ENCODE measurements at regions not wholly inside any gene's neighbourhood (a gene's known extent, or its start where the extent isn't known, plus 50 kb on each side); places are given as distances from the start of the nearest gene placed in this dataset.
"Not testable (repeated sequence)": the region's sequence is repeated elsewhere in the genome, so short reads cannot be mapped to it uniquely, and the experiment has no call there.

DNA sequence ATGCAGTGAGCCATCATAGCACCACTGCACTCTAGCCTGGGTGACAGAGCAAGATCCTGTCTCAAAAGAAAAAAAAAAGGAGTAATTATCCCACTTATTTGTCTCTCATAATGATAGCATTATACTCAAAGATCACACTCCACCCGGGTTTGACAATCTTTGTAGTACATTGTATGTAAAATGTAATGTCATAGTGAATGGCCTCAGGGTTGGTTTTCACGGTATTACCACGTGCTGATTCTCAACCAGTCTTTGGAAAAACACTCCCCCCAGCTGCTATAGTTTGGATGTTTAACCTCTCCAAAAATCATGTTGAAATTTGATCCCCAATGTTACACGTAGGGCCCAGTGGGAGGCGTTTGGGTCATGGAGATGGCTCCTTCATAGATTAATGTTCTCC is 402.4 kb upstream of the GRAMD2B start:
- Mint-ChIP-seq H3K27ac (no peak overlapping the region), H3K27me3 (no peaks in the 10 kb centered on the region), H3K4me1 (no peaks in the 10 kb centered on the region), H3K9me3 (peaks cover 0 to 10% (median 4%) of the 10 kb centered on the region in 11 donors), H3K4me3 (no peak overlapping the region), H3K36me3 (no peaks in the 10 kb centered on the region)
- no peak overlapping the region for H3K4me3 ChIP-seq (ENCODE audit: low read length)
- CTCF ChIA-PET, result no interaction called here
- POLR2A ChIA-PET, result no interaction called here
- H3K9me3 ChIP-seq (ENCODE audit: control insufficient read depth in 2 of 3, low read length in 3 of 3), result no peaks in the 10 kb centered on the region
- intact Hi-C loops (cut with micrococcal nuclease), result no loop called here
- H3K4me1 ChIP-seq (ENCODE audit: control insufficient read depth in 2 of 2, insufficient read depth in 2 of 2, low read length in 2 of 2), result no peaks in the 10 kb centered on the region
- no peak for DNase-seq
- no peaks in the 10 kb centered on the region for H3K27me3 ChIP-seq (ENCODE audit: control insufficient read depth in 2 of 2, insufficient read depth in 2 of 2, low read length in 2 of 2)
- no peak overlapping the region for H3K27ac ChIP-seq (ENCODE audit: low read depth, low read length)
- ATAC-seq, result no peak
- H3K36me3 ChIP-seq (ENCODE audit: control insufficient read depth in 2 of 3, insufficient read depth in 3 of 3, low read length in 3 of 3), result no peaks in the 10 kb centered on the region

DNA sequence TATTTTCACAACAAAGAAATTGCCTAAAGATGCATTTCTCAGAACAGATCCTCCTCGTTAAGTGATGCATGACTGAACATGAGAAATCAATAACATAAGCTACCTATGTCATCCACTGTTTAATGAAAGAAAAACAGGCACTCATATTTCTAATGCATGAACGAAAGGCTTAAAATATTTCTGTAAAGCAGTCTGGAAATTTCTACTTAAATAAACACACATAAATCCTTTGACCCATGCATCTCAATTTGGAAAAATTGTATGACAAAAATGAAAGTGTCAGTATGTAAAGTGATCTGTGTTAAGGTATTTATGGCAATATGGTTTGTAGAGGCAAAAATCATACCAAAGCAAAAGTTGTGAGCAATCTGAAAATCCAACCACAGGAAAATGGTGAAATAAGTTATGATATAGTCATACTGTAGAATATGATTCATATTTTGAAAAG is 399.2 kb upstream of the GRAMD2B start:
- intact Hi-C loops (cut with micrococcal nuclease), result no loop called here
- no peaks in the 10 kb centered on the region for H3K27me3 ChIP-seq (ENCODE audit: control insufficient read depth in 2 of 2, insufficient read depth in 2 of 2, low read length in 2 of 2)
- ChIA-PET POLR2A (no interaction called here), CTCF (no interaction called here)
- Mint-ChIP-seq H3K9me3 (peaks cover 0 to 30% (median 15%) of the 10 kb centered on the region in 11 donors), H3K27ac (no peak overlapping the region), H3K36me3 (peaks cover 0 to 6% (median 0%) of the 10 kb centered on the region in 5 donors), H3K27me3 (no peaks in the 10 kb centered on the region), H3K4me3 (no peak overlapping the region), H3K4me1 (no peaks in the 10 kb centered on the region)
- ATAC-seq (no peak), DNase-seq (no peak)
- H3K4me3 ChIP-seq (ENCODE audit: low read length), result no peak overlapping the region
- no peaks in the 10 kb centered on the region for H3K4me1 ChIP-seq (ENCODE audit: control insufficient read depth in 2 of 2, insufficient read depth in 2 of 2, low read length in 2 of 2)
- H3K9me3 ChIP-seq (ENCODE audit: control insufficient read depth in 2 of 3, low read length in 3 of 3), result peaks cover 0 to 3% (median 0%) of the 10 kb centered on the region in 3 experiments
- H3K36me3 ChIP-seq (ENCODE audit: control insufficient read depth in 2 of 3, insufficient read depth in 3 of 3, low read length in 3 of 3), result no peaks in the 10 kb centered on the region
- H3K27ac ChIP-seq (ENCODE audit: low read depth, low read length), result no peak overlapping the region

DNA sequence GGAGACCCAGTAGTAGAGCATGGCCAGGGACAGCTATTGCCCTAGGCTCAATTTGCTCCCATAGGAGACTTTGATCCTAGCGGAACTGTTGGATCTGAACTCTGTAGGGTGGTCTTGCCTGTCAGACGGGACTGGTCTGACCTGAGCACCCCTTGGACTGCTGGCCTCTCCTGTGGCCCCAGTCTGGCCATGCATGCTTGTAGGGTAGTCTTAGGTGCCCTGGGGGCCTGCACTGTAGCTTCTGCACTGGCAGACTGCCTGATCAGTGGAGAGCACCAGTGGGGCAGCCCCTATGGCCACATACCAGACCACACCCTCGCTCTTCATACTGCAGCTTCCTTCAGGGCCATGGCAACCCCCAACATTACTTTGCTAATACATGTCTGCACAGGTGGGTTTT is 396.1 kb upstream of the GRAMD2B start:
- intact Hi-C loops (cut with micrococcal nuclease), result no loop called here
- Mint-ChIP-seq H3K4me1 (no peaks in the 10 kb centered on the region), H3K27me3 (no peaks in the 10 kb centered on the region), H3K9me3 (peaks cover 12 to 48% (median 27%) of the 10 kb centered on the region in 11 donors), H3K36me3 (peaks cover 0 to 6% (median 0%) of the 10 kb centered on the region in 5 donors), H3K27ac (no peak overlapping the region), H3K4me3 (no peak overlapping the region)
- Histone ChIP-seq H3K4me1 (ENCODE audit: control insufficient read depth in 2 of 2, insufficient read depth in 2 of 2, low read length in 2 of 2) (no peaks in the 10 kb centered on the region), H3K27me3 (ENCODE audit: control insufficient read depth in 2 of 2, insufficient read depth in 2 of 2, low read length in 2 of 2) (no peaks in the 10 kb centered on the region), H3K9me3 (ENCODE audit: control insufficient read depth in 2 of 3, low read length in 3 of 3) (peaks cover 0 to 3% (median 0%) of the 10 kb centered on the region in 3 experiments), H3K36me3 (ENCODE audit: control insufficient read depth in 2 of 3, insufficient read depth in 3 of 3, low read length in 3 of 3) (no peaks in the 10 kb centered on the region), H3K4me3 (ENCODE audit: low read length) (no peak overlapping the region), H3K27ac (ENCODE audit: low read depth, low read length) (no peak overlapping the region)
- ChIA-PET POLR2A (no interaction called here), CTCF (no interaction called here)
- no peak for ATAC-seq
- no peak for DNase-seq

DNA sequence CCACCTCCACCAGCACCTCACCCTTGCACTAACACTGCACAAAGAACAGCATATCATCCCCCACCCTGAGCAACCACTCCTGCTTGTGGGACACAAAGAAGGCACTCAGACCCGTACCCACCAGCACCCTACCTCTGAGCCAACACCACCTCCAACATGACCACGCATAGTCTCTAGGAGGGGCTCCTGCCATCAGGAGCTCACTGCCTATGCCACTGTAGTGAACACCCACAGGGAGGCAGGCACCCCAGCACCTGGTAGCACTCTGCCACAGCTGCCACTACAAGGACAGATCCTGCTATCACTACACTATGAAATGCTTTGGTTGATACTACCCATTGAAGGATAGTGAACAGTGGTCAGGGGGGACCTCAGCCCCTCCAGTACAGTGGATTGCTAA is 395.6 kb upstream of the GRAMD2B start:
- Histone ChIP-seq H3K4me3 (ENCODE audit: low read length) (no peak overlapping the region), H3K9me3 (ENCODE audit: control insufficient read depth in 2 of 3, low read length in 3 of 3) (peaks cover 0 to 3% (median 0%) of the 10 kb centered on the region in 3 experiments), H3K36me3 (ENCODE audit: control insufficient read depth in 2 of 3, insufficient read depth in 3 of 3, low read length in 3 of 3) (no peaks in the 10 kb centered on the region), H3K27me3 (ENCODE audit: control insufficient read depth in 2 of 2, insufficient read depth in 2 of 2, low read length in 2 of 2) (no peaks in the 10 kb centered on the region), H3K4me1 (ENCODE audit: control insufficient read depth in 2 of 2, insufficient read depth in 2 of 2, low read length in 2 of 2) (no peaks in the 10 kb centered on the region), H3K27ac (ENCODE audit: low read depth, low read length) (no peak overlapping the region)
- POLR2A ChIA-PET, result no interaction called here
- Mint-ChIP-seq H3K36me3 (peaks cover 0 to 6% (median 0%) of the 10 kb centered on the region in 5 donors), H3K9me3 (peaks cover 10 to 44% (median 27%) of the 10 kb centered on the region in 11 donors), H3K27ac (no peak overlapping the region), H3K27me3 (no peaks in the 10 kb centered on the region), H3K4me1 (no peaks in the 10 kb centered on the region), H3K4me3 (no peak overlapping the region)
- CTCF ChIA-PET, result no interaction called here
- DNase-seq (no peak), ATAC-seq (no peak)
- intact Hi-C loops (cut with micrococcal nuclease), result no loop called here

DNA sequence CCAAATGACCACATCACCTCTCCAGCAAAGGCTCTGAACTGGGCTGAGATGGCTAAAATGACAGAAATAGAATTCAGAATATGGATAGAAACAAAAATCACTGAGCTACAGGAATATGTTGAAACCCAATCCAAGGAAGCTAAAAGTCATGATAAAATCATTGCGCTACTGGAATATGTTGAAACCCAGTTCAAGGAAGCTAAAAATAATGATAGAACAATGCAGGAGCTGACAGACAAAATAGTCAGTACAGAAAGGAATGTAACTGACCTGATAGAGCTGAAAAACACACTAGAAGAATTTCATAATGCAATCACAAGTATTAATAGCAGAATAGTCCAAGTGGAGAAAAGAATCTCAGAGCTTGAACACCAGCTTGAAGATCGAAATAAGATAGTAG is 394.9 kb upstream of the GRAMD2B start:
- ChIA-PET POLR2A (no interaction called here), CTCF (no interaction called here)
- Histone ChIP-seq H3K36me3 (ENCODE audit: control insufficient read depth in 2 of 3, insufficient read depth in 3 of 3, low read length in 3 of 3) (no peaks in the 10 kb centered on the region), H3K27ac (ENCODE audit: low read depth, low read length) (no peak overlapping the region), H3K27me3 (ENCODE audit: control insufficient read depth in 2 of 2, insufficient read depth in 2 of 2, low read length in 2 of 2) (no peaks in the 10 kb centered on the region), H3K4me1 (ENCODE audit: control insufficient read depth in 2 of 2, insufficient read depth in 2 of 2, low read length in 2 of 2) (no peaks in the 10 kb centered on the region), H3K4me3 (ENCODE audit: low read length) (no peak overlapping the region), H3K9me3 (ENCODE audit: control insufficient read depth in 2 of 3, low read length in 3 of 3) (peaks cover 0 to 3% (median 0%) of the 10 kb centered on the region in 3 experiments)
- H3K4me1 Mint-ChIP-seq, result no peaks in the 10 kb centered on the region
- ATAC-seq, result no peak
- peaks cover 0 to 6% (median 0%) of the 10 kb centered on the region in 5 donors for H3K36me3 Mint-ChIP-seq
- H3K4me3 Mint-ChIP-seq, result no peak overlapping the region
- no peak overlapping the region for H3K27ac Mint-ChIP-seq
- intact Hi-C loops (cut with micrococcal nuclease), result no loop called here
- no peak for DNase-seq
- H3K27me3 Mint-ChIP-seq, result no peaks in the 10 kb centered on the region
- peaks cover 9 to 44% (median 27%) of the 10 kb centered on the region in 11 donors for H3K9me3 Mint-ChIP-seq

DNA sequence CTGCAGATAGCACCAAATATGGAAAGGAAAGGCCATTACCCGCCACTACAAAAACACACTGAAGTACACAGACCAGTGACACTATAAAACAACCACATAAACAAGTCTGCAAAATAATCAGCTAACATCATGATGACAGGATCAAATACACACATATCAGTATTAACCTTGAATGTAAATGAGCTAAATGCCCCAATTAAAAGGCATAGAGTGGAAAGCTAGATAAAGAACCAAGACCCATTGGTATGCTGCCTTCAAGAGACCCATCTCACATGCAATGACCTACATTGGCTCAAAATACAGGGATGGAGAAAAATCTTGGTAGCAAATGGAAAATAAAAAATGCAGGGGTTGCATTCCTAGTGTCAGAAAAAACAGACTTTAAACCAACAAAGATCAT is 393.9 kb upstream of the GRAMD2B start:
- H3K4me1 Mint-ChIP-seq; H3K9me3 ChIP-seq (ENCODE audit: control insufficient read depth in 2 of 3, low read length in 3 of 3); ATAC-seq; DNase-seq; intact Hi-C loops (cut with micrococcal nuclease); H3K36me3 Mint-ChIP-seq; POLR2A ChIA-PET; H3K27ac ChIP-seq (ENCODE audit: low read depth, low read length); H3K27ac Mint-ChIP-seq; H3K27me3 ChIP-seq (ENCODE audit: control insufficient read depth in 2 of 2, insufficient read depth in 2 of 2, low read length in 2 of 2); H3K4me3 ChIP-seq (ENCODE audit: low read length); H3K27me3 Mint-ChIP-seq; H3K36me3 ChIP-seq (ENCODE audit: control insufficient read depth in 2 of 3, insufficient read depth in 3 of 3, low read length in 3 of 3); H3K4me1 ChIP-seq (ENCODE audit: control insufficient read depth in 2 of 2, insufficient read depth in 2 of 2, low read length in 2 of 2); H3K4me3 Mint-ChIP-seq; CTCF ChIA-PET: not testable (repeated sequence)
- H3K9me3 Mint-ChIP-seq, result peaks cover 9 to 44% (median 27%) of the 10 kb centered on the region in 11 donors

DNA sequence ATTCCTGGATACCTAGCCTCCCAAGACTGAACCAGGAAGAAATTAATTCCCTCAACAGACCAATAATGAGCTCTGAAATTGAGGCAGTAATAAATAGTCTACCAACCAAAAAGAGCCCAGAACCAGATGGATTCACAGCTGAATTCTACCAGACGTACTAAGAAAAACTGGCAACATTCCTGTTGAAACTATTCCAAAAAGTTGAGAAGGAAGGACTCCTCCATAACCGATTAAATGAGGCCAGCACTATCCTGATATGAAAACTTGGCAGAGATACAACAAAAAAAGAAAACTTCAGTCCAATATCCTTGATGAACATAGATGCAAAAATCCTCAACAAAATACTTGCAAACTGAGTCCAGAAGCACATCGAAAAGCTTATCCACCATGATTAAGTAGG is 392.5 kb upstream of the GRAMD2B start:
- CTCF ChIA-PET, result no interaction called here
- no peak for ATAC-seq
- Mint-ChIP-seq H3K27me3 (no peaks in the 10 kb centered on the region), H3K27ac (no peak overlapping the region), H3K4me1 (no peaks in the 10 kb centered on the region), H3K4me3 (no peak overlapping the region), H3K9me3 (peaks cover 9 to 44% (median 27%) of the 10 kb centered on the region in 11 donors), H3K36me3 (peaks cover 0 to 6% (median 0%) of the 10 kb centered on the region in 5 donors)
- Histone ChIP-seq H3K4me1 (ENCODE audit: control insufficient read depth in 2 of 2, insufficient read depth in 2 of 2, low read length in 2 of 2) (no peaks in the 10 kb centered on the region), H3K9me3 (ENCODE audit: control insufficient read depth in 2 of 3, low read length in 3 of 3) (peaks cover 0 to 3% (median 0%) of the 10 kb centered on the region in 3 experiments), H3K27ac (ENCODE audit: low read depth, low read length) (no peak overlapping the region), H3K27me3 (ENCODE audit: control insufficient read depth in 2 of 2, insufficient read depth in 2 of 2, low read length in 2 of 2) (no peaks in the 10 kb centered on the region), H3K36me3 (ENCODE audit: control insufficient read depth in 2 of 3, insufficient read depth in 3 of 3, low read length in 3 of 3) (no peaks in the 10 kb centered on the region), H3K4me3 (ENCODE audit: low read length) (no peak overlapping the region)
- intact Hi-C loops (cut with micrococcal nuclease), result no loop called here
- no peak for DNase-seq
- POLR2A ChIA-PET, result no interaction called here

Measured in naive thymus-derived CD4-positive, alpha-beta T cell (primary cell).